ENCODE measurements at regions not wholly inside any gene's neighbourhood (a gene's known extent, or its start where the extent isn't known, plus 50 kb on each side); places are given as distances from the start of the nearest gene placed in this dataset.

- no peak for TF ChIP-seq EZH2 (IDR thresholded peaks at IDR 0.05; ENCODE audit: borderline replicate concordance, low read length)
- TF ChIP-seq, protein P1, sequence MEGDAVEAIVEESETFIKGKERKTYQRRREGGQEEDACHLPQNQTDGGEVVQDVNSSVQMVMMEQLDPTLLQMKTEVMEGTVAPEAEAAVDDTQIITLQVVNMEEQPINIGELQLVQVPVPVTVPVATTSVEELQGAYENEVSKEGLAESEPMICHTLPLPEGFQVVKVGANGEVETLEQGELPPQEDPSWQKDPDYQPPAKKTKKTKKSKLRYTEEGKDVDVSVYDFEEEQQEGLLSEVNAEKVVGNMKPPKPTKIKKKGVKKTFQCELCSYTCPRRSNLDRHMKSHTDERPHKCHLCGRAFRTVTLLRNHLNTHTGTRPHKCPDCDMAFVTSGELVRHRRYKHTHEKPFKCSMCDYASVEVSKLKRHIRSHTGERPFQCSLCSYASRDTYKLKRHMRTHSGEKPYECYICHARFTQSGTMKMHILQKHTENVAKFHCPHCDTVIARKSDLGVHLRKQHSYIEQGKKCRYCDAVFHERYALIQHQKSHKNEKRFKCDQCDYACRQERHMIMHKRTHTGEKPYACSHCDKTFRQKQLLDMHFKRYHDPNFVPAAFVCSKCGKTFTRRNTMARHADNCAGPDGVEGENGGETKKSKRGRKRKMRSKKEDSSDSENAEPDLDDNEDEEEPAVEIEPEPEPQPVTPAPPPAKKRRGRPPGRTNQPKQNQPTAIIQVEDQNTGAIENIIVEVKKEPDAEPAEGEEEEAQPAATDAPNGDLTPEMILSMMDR (IDR thresholded peaks at IDR 0.05; ENCODE audit: low read length) = no peak
These were observed 126.6 kb downstream of the ACTL8 start for GRCh38 chr1:17881761-17882160.

Measured in OCI-LY1 (cell line).